Head of caudate nucleus (tissue), 42 donors: ENCODE measurements at regions not wholly inside any gene's neighbourhood (a gene's known extent, or its start where the extent isn't known, plus 50 kb on each side); places are given as distances from the start of the nearest gene placed in this dataset.
A peak's percentile ranks its signal among the peaks of the same experiment; 100 is the strongest.
"Not testable (repeated sequence)": the region's sequence is repeated elsewhere in the genome, so short reads cannot be mapped to it uniquely, and the experiment has no call there.

Source experiments
- DNase-seq, 42 donors: peaks; one replicate each; pipeline versions ENCODE4 v3.0.0 to v3.0.0-alpha.2; 2020 to 2021; ENCODE audit warnings: mixed read lengths in 7 of 42
- intact Hi-C: fragments of 100-400 bp; cut with DNase I; formaldehyde crosslinking; loops from one replicate; pipeline ENCODE4 v1.15.0; 2022

GRCh38 chr9:38518826-38519225, 94.6 kb upstream of the IGFBPL1 start:
- no peak for DNase-seq
- intact Hi-C loops: no loop called here

- peak in 25 of 42 donors; percentile 7 to 71 (median 30) for DNase-seq
These were observed 92.0 kb upstream of the IGFBPL1 start for GRCh38 chr9:38516273-38516672.

GRCh38 chr9:38515055-38515454, 90.8 kb upstream of the IGFBPL1 start:
- intact Hi-C loops, DNase-seq: not testable (repeated sequence)

More at GRCh38 chr9:38516273-38516672, 92.0 kb upstream of the IGFBPL1 start:
- intact Hi-C loops: not testable (repeated sequence)

- DNase-seq, intact Hi-C loops: not testable (repeated sequence)
These were observed 86.1 kb upstream of the IGFBPL1 start for GRCh38 chr9:38510340-38510739.

- intact Hi-C loops: no loop called here
- DNase-seq: no peak
These were observed 83.3 kb upstream of the IGFBPL1 start for GRCh38 chr9:38507587-38507986.

GRCh38 chr9:38500171-38500570, 75.9 kb upstream of the IGFBPL1 start:
- intact Hi-C loops, DNase-seq: not testable (repeated sequence)

GRCh38 chr9:38498551-38498950, 74.3 kb upstream of the IGFBPL1 start:
- intact Hi-C loops, DNase-seq: not testable (repeated sequence)

- DNase-seq: no peak
- intact Hi-C loops: no loop called here
These were observed 64.8 kb upstream of the IGFBPL1 start for GRCh38 chr9:38489057-38489456.

GRCh38 chr9:38488156-38488698, 64.0 kb upstream of the IGFBPL1 start:
- intact Hi-C loops: no loop called here
- no peak for DNase-seq

- intact Hi-C loops, DNase-seq: not testable (repeated sequence)
These were observed 63.3 kb upstream of the IGFBPL1 start for GRCh38 chr9:38487418-38488155.

- intact Hi-C loops: no loop called here
- no peak for DNase-seq
These were observed 62.6 kb upstream of the IGFBPL1 start for GRCh38 chr9:38486837-38487236.

GRCh38 chr9:38486056-38486615, 61.9 kb upstream of the IGFBPL1 start:
- intact Hi-C loops: no loop called here
- DNase-seq: no peak

- intact Hi-C loops, DNase-seq: not testable (repeated sequence)
These were observed 59.9 kb upstream of the IGFBPL1 start for GRCh38 chr9:38484076-38484665.

- DNase-seq: peak in 1 of 42 donors; percentile 3
- intact Hi-C loops: no loop called here
These were observed 58.8 kb upstream of the IGFBPL1 start for GRCh38 chr9:38482918-38483592.

- no peak for DNase-seq
- intact Hi-C loops: no loop called here
These were observed 54.0 kb upstream of the IGFBPL1 start for GRCh38 chr9:38478211-38478610.

GRCh38 chr9:38474476-38474875, 50.2 kb upstream of the IGFBPL1 start:
- intact Hi-C loops, DNase-seq: not testable (repeated sequence)
